Right cardiac atrium (tissue), 5 donors: ENCODE measurements at regions not wholly inside any gene's neighbourhood (a gene's known extent, or its start where the extent isn't known, plus 50 kb on each side); places are given as distances from the start of the nearest gene placed in this dataset.
"Not testable (repeated sequence)": the region's sequence is repeated elsewhere in the genome, so short reads cannot be mapped to it uniquely, and the experiment has no call there.

Experiments
- ATAC-seq, 2 donors: fragments of 200-7000 bp; cut with Tn5 transposase; one replicate each; pipeline versions ENCODE4 v1.8.0 to v1.9.1; 2020; ENCODE audit warnings: moderate library complexity in 2 of 2, mild to moderate bottlenecking in 1 of 2
- DNase-seq, 3 donors: peaks; one replicate each; pipeline ENCODE4 v3.0.0-alpha.2; 2020
- H3K27ac ChIP-seq: one replicate; pipeline ENCODE4 v1.5.1; 2013; ENCODE audit warnings: mild to moderate bottlenecking, low read length, control low read depth, moderate library complexity
- H3K27me3 ChIP-seq: one replicate; pipeline ENCODE4 v1.6.1; 2013; ENCODE audit not compliant: control insufficient read depth, insufficient read depth
- H3K4me1 ChIP-seq: one replicate; pipeline ENCODE4 v1.6.1; 2013; ENCODE audit warnings: low read length; ENCODE audit not compliant: control insufficient read depth, insufficient read depth
- H3K4me3 ChIP-seq: one replicate; pipeline ENCODE4 v1.5.1; 2013; ENCODE audit warnings: low read length, control low read depth
- H3K9me3 ChIP-seq: one replicate; pipeline ENCODE4 v1.6.1; 2013; ENCODE audit warnings: low read length; ENCODE audit not compliant: control insufficient read depth
- WGBS: extraction: QIAGEN DNeasy Blood & Tissue Kit; methylation state at CpG from one replicate; pipeline ENCODE4 v1.1.7; 2013; 5-methylcytosine and 5-hydroxymethylcytosine counted together
- intact Hi-C, 4 donors: fragments of 100-400 bp; cut with DNase I; formaldehyde crosslinking; loops; one replicate each; pipeline versions ENCODE4 v1.11.0 to v1.14.0; 2022 to 2023
- donor health status: healthy with polysubstance abuse.
- donor health status: DM: no; HTN: yes; CAD: no.
- donor health status: DM: no; HTN: no; CAD: no.
- donor health status: DM: no; HTN: yes; CAD: no; lungs with severe emphysema.
- donor health status: DM: yes; HTN: yes; CAD: no.

- WGBS, result 95% methylated on average over 6 of the region's 6 CpGs
These were observed 763.4 kb downstream of the DHX35 start for GRCh38 chr20:39725513-39725912.

GRCh38 chr20:39719293-39719692 lies 757.1 kb downstream of the DHX35 start:
- intact Hi-C loops, result no loop called here
- Histone ChIP-seq H3K4me3 (no peak overlapping the region), H3K4me1 (no peaks in the 10 kb centered on the region), H3K27me3 (no peaks in the 10 kb centered on the region), H3K9me3 (no peaks in the 10 kb centered on the region), H3K27ac (no peak overlapping the region)
- no peak for DNase-seq
- no peak for ATAC-seq
- WGBS, result 97% methylated on average over 2 of the region's 2 CpGs

More at GRCh38 chr20:39725513-39725912, 763.4 kb downstream of the DHX35 start:
- DNase-seq, ATAC-seq, H3K27me3 ChIP-seq, H3K4me3 ChIP-seq, intact Hi-C loops, H3K27ac ChIP-seq, H3K9me3 ChIP-seq, H3K4me1 ChIP-seq: not testable (repeated sequence)

- no peak for ATAC-seq
- intact Hi-C loops, result no loop called here
These were observed 755.8 kb downstream of the DHX35 start for GRCh38 chr20:39717936-39718335.

GRCh38 chr20:39716796-39717341 lies 754.7 kb downstream of the DHX35 start:
- Histone ChIP-seq H3K9me3 (no peaks in the 10 kb centered on the region), H3K4me1 (no peaks in the 10 kb centered on the region), H3K27me3 (no peaks in the 10 kb centered on the region), H3K4me3 (no peak overlapping the region), H3K27ac (no peak overlapping the region)
- intact Hi-C loops, result no loop called here
- DNase-seq, result no peak
- WGBS, result 51% methylated on average over 1 of the region's 1 CpG
- peak in 1 of 2 donors; percentile 32 for ATAC-seq

More at GRCh38 chr20:39717936-39718335, 755.8 kb downstream of the DHX35 start:
- Histone ChIP-seq H3K27ac (no peak overlapping the region), H3K4me1 (no peaks in the 10 kb centered on the region), H3K9me3 (no peaks in the 10 kb centered on the region), H3K27me3 (no peaks in the 10 kb centered on the region), H3K4me3 (no peak overlapping the region)
- WGBS, result 91% methylated on average over 5 of the region's 5 CpGs
- peak in 1 of 3 donors; percentile 14 for DNase-seq

GRCh38 chr20:39713076-39713840 lies 751.1 kb downstream of the DHX35 start:
- 83% methylated on average over 4 of the region's 4 CpGs for WGBS
- ATAC-seq, result no peak

GRCh38 chr20:39706184-39706663 lies 744.1 kb downstream of the DHX35 start:
- ATAC-seq (no peak), DNase-seq (peak; percentile 18 to 75 (median 68))
- Histone ChIP-seq H3K4me3 (no peak overlapping the region), H3K4me1 (no peaks in the 10 kb centered on the region), H3K9me3 (no peaks in the 10 kb centered on the region), H3K27me3 (no peaks in the 10 kb centered on the region), H3K27ac (no peak overlapping the region)
- intact Hi-C loops, result no loop called here
- 35% methylated on average over 3 of the region's 3 CpGs for WGBS

More at GRCh38 chr20:39713076-39713840, 751.1 kb downstream of the DHX35 start:
- intact Hi-C loops, result no loop called here
- H3K4me3 ChIP-seq, result no peak overlapping the region
- H3K27me3 ChIP-seq, result no peaks in the 10 kb centered on the region
- H3K4me1 ChIP-seq, result no peaks in the 10 kb centered on the region
- no peaks in the 10 kb centered on the region for H3K9me3 ChIP-seq
- DNase-seq, result no peak
- no peak overlapping the region for H3K27ac ChIP-seq

- no peak for DNase-seq
- no peak for ATAC-seq
- Histone ChIP-seq H3K9me3 (no peaks in the 10 kb centered on the region), H3K4me1 (no peaks in the 10 kb centered on the region), H3K27me3 (no peaks in the 10 kb centered on the region), H3K4me3 (no peak overlapping the region), H3K27ac (no peak overlapping the region)
- intact Hi-C loops, result no loop called here
- WGBS, result 57% methylated on average over 3 of the region's 3 CpGs
These were observed 742.9 kb downstream of the DHX35 start for GRCh38 chr20:39705032-39705431.

- ATAC-seq, DNase-seq, intact Hi-C loops, H3K4me1 ChIP-seq, H3K27ac ChIP-seq, H3K27me3 ChIP-seq, H3K9me3 ChIP-seq, H3K4me3 ChIP-seq: not testable (repeated sequence)
- WGBS, result 89% methylated on average over 3 of the region's 3 CpGs
These were observed 741.2 kb downstream of the DHX35 start for GRCh38 chr20:39703357-39703756.

- DNase-seq, result no peak
- Histone ChIP-seq H3K4me1 (no peaks in the 10 kb centered on the region), H3K27ac (no peak overlapping the region), H3K4me3 (no peak overlapping the region), H3K27me3 (no peaks in the 10 kb centered on the region), H3K9me3 (no peaks in the 10 kb centered on the region)
- ATAC-seq, result no peak
- intact Hi-C loops, result no loop called here
- 69% methylated on average over 1 of the region's 1 CpG for WGBS
These were observed 740.7 kb downstream of the DHX35 start for GRCh38 chr20:39702701-39703349.

- no peak overlapping the region for H3K27ac ChIP-seq
- WGBS, result 87% methylated on average over 3 of the region's 3 CpGs
These were observed 738.4 kb downstream of the DHX35 start for GRCh38 chr20:39700528-39700927.

GRCh38 chr20:39699166-39699725 lies 737.1 kb downstream of the DHX35 start:
- Histone ChIP-seq H3K9me3 (no peaks in the 10 kb centered on the region), H3K27ac (no peak overlapping the region), H3K4me3 (no peak overlapping the region), H3K4me1 (no peaks in the 10 kb centered on the region), H3K27me3 (no peaks in the 10 kb centered on the region)
- WGBS, result 35% methylated on average over 2 of the region's 2 CpGs
- intact Hi-C loops, result no loop called here
- ATAC-seq (no peak), DNase-seq (no peak)

More at GRCh38 chr20:39700528-39700927, 738.4 kb downstream of the DHX35 start:
- no peaks in the 10 kb centered on the region for H3K27me3 ChIP-seq
- DNase-seq (no peak), ATAC-seq (no peak)
- H3K4me3 ChIP-seq, result no peak overlapping the region
- H3K9me3 ChIP-seq, result no peaks in the 10 kb centered on the region
- intact Hi-C loops, result no loop called here
- no peaks in the 10 kb centered on the region for H3K4me1 ChIP-seq
